ENCODE measurements at regions not wholly inside any gene's neighbourhood (a gene's known extent, or its start where the extent isn't known, plus 50 kb on each side); places are given as distances from the start of the nearest gene placed in this dataset.

- Histone ChIP-seq H3K27me3 (no peaks in the 10 kb centered on the region), H3K27ac (replicated peaks in 1 of 4) (no peak overlapping the region), H3K36me3 (no peaks in the 10 kb centered on the region), H3K4me3 (no peak overlapping the region), H3K4me1 (no peaks in the 10 kb centered on the region), H3K9me3 (no peaks in the 10 kb centered on the region)
- 47% methylated on average over 1 of the region's 1 CpG for WGBS
- DNase-seq (ENCODE audit: extremely low spot score), result no peak
- TF ChIP-seq POLR2A (IDR thresholded peaks at IDR 0.05; ENCODE audit: low read depth) (no peak), EP300 (IDR thresholded peaks at IDR 0.05) (no peak), POLR2AphosphoS5 (IDR thresholded peaks at IDR 0.05) (no peak), CTCF (IDR thresholded peaks at IDR 0.05) (no peak)
- intact Hi-C loops (cut with DNase I), result no loop called here
These were observed 285.1 kb upstream of the CDIN1 start for GRCh38 chr15:36294359-36294758.

GRCh38 chr15:36301947-36302346 is 277.5 kb upstream of the CDIN1 start:
- H3K4me1 ChIP-seq, result no peaks in the 10 kb centered on the region
- no peak for TF ChIP-seq POLR2AphosphoS5 (IDR thresholded peaks at IDR 0.05)
- no peak for TF ChIP-seq CTCF (IDR thresholded peaks at IDR 0.05)
- no peak for TF ChIP-seq EP300 (IDR thresholded peaks at IDR 0.05)
- no peak for TF ChIP-seq POLR2A (IDR thresholded peaks at IDR 0.05; ENCODE audit: low read depth)
- 57% methylated on average over 5 of the region's 5 CpGs for WGBS
- no peaks in the 10 kb centered on the region for H3K27me3 ChIP-seq
- no peak overlapping the region for H3K4me3 ChIP-seq
- no peaks in the 10 kb centered on the region for H3K36me3 ChIP-seq
- no peak overlapping the region for H3K27ac ChIP-seq (replicated peaks in 1 of 4)
- no peaks in the 10 kb centered on the region for H3K9me3 ChIP-seq
- intact Hi-C loops (cut with DNase I), result no loop called here
- no peak for DNase-seq (ENCODE audit: extremely low spot score)

- H3K27me3 ChIP-seq, result no peaks in the 10 kb centered on the region
- no peak for DNase-seq (ENCODE audit: extremely low spot score)
- no peak for TF ChIP-seq POLR2AphosphoS5 (IDR thresholded peaks at IDR 0.05)
- H3K9me3 ChIP-seq, result peaks cover 0 to 3% (median 0%) of the 10 kb centered on the region in 4 donors
- no peak overlapping the region for H3K4me3 ChIP-seq
- intact Hi-C loops (cut with DNase I), result no loop called here
- H3K36me3 ChIP-seq, result no peaks in the 10 kb centered on the region
- H3K4me1 ChIP-seq, result no peaks in the 10 kb centered on the region
- WGBS, result 33% methylated on average over 1 of the region's 1 CpG
- H3K27ac ChIP-seq (replicated peaks in 1 of 4), result no peak overlapping the region
These were observed 266.4 kb upstream of the CDIN1 start for GRCh38 chr15:36313021-36313420.

- no peak for TF ChIP-seq POLR2AphosphoS5 (IDR thresholded peaks at IDR 0.05)
- no peak for TF ChIP-seq EP300 (IDR thresholded peaks at IDR 0.05)
- no peak for TF ChIP-seq CTCF (IDR thresholded peaks at IDR 0.05)
- no peak for TF ChIP-seq POLR2A (IDR thresholded peaks at IDR 0.05; ENCODE audit: low read depth)
- H3K27ac ChIP-seq (replicated peaks in 1 of 4), result no peak overlapping the region
- no peak for DNase-seq (ENCODE audit: extremely low spot score)
- intact Hi-C loops (cut with DNase I), result no loop called here
- WGBS, result 98% methylated on average over 2 of the region's 2 CpGs
- H3K4me3 ChIP-seq, result no peak overlapping the region
- H3K4me1 ChIP-seq, result no peaks in the 10 kb centered on the region
- peaks cover 0 to 3% (median 0%) of the 10 kb centered on the region in 4 donors for H3K9me3 ChIP-seq
- H3K36me3 ChIP-seq, result no peaks in the 10 kb centered on the region
- H3K27me3 ChIP-seq, result no peaks in the 10 kb centered on the region
These were observed 265.6 kb upstream of the CDIN1 start for GRCh38 chr15:36313736-36314280.

- Histone ChIP-seq H3K4me1 (no peaks in the 10 kb centered on the region), H3K27me3 (no peaks in the 10 kb centered on the region), H3K36me3 (no peaks in the 10 kb centered on the region), H3K27ac (replicated peaks in 1 of 4) (no peak overlapping the region), H3K4me3 (no peak overlapping the region), H3K9me3 (no peaks in the 10 kb centered on the region)
- WGBS, result 98% methylated on average over 2 of the region's 2 CpGs
- TF ChIP-seq POLR2AphosphoS5 (IDR thresholded peaks at IDR 0.05) (no peak), CTCF (IDR thresholded peaks at IDR 0.05) (no peak), EP300 (IDR thresholded peaks at IDR 0.05) (no peak), POLR2A (IDR thresholded peaks at IDR 0.05; ENCODE audit: low read depth) (no peak)
- intact Hi-C loops (cut with DNase I), result no loop called here
- no peak for DNase-seq (ENCODE audit: extremely low spot score)
These were observed 263.8 kb upstream of the CDIN1 start for GRCh38 chr15:36315649-36316048.

Measured in esophagus muscularis mucosa (tissue), 4 donors.